Ovary (tissue), 3 donors: ENCODE measurements at regions not wholly inside any gene's neighbourhood (a gene's known extent, or its start where the extent isn't known, plus 50 kb on each side); places are given as distances from the start of the nearest gene placed in this dataset.

Source experiments
- CTCF ChIP-seq, 3 donors: fragments of 450-650 bp in 2 of 3; fragments of 200-600 bp in 1 of 3; IDR thresholded peaks; one replicate each; pipeline versions ENCODE4 v1.5.1 to v1.8.0; 2016 to 2022; ENCODE audit warnings: antibody characterized with exemption in 3 of 3, mild to moderate bottlenecking in 1 of 3
- EP300 ChIP-seq: sonication (generic); formaldehyde crosslinking; IDR thresholded peaks from one replicate; pipeline ENCODE4 v1.6.1; 2017; ENCODE audit warnings: antibody characterized with exemption
- POLR2A ChIP-seq: fragments of 450-650 bp; IDR thresholded peaks from one replicate; pipeline ENCODE4 v1.6.1; 2017; ENCODE audit warnings: antibody characterized with exemption, mild to moderate bottlenecking, moderate library complexity
- donor health status: DM: no; HTN: no; CAD: no.

- TF ChIP-seq POLR2A (no peak), CTCF (IDR thresholded peaks at IDR 0.05) (no peak), EP300 (no peak)
These were observed 155.9 kb downstream of the SHOX start for GRCh38 chrX:786441-786881.
